Spleen (tissue), 11 donors: ENCODE measurements at regions not wholly inside any gene's neighbourhood (a gene's known extent, or its start where the extent isn't known, plus 50 kb on each side); places are given as distances from the start of the nearest gene placed in this dataset.

Experiments used
- DNase-seq: peaks from one replicate; pipeline ENCODE4 v3.0.0-alpha.2; 2020
- H3K27ac ChIP-seq, 8 donors: fragments of 200-600 bp; sonication (generic) in 7 of 8; 1 replicate in 4 of 8; 2 replicates in 4 of 8; pipeline versions ENCODE4 v1.5.0 to v1.8.0; 2016 to 2021; ENCODE audit warnings: inconsistent platforms in 4 of 8, mild to moderate bottlenecking in 4 of 8, moderate library complexity in 1 of 8
- H3K27me3 ChIP-seq, 7 donors: fragments of 200-600 bp; sonication (generic) in 6 of 7; replicated peaks in 1 of 7; 1 replicate in 4 of 7; 2 replicates in 3 of 7; pipeline versions ENCODE4 v1.5.0 to v1.8.0; 2016 to 2021; ENCODE audit warnings: inconsistent platforms in 3 of 7, mild to moderate bottlenecking in 1 of 7
- H3K36me3 ChIP-seq, 6 donors: fragments of 200-600 bp; sonication (generic) in 5 of 6; 1 replicate in 4 of 6; 2 replicates in 2 of 6; pipeline versions ENCODE4 v1.5.0 to v1.8.0; 2016 to 2021; ENCODE audit warnings: inconsistent platforms in 2 of 6
- H3K4me1 ChIP-seq, 6 donors: fragments of 200-600 bp; sonication (generic) in 5 of 6; 1 replicate in 3 of 6; 2 replicates in 3 of 6; pipeline versions ENCODE4 v1.5.0 to v1.8.0; 2016 to 2021; ENCODE audit warnings: inconsistent platforms in 3 of 6
- H3K4me3 ChIP-seq, 8 donors: fragments of 200-600 bp; sonication (generic) in 7 of 8; 1 replicate in 4 of 8; 2 replicates in 4 of 8; pipeline versions ENCODE4 v1.5.0 to v1.8.0; 2016 to 2021; ENCODE audit warnings: inconsistent platforms in 4 of 8, mild to moderate bottlenecking in 4 of 8, moderate library complexity in 2 of 8
- H3K9me3 ChIP-seq, 8 donors: fragments of 200-600 bp; sonication (generic) in 7 of 8; 1 replicate in 4 of 8; 2 replicates in 4 of 8; pipeline versions ENCODE4 v1.5.0 to v1.8.0; 2016 to 2021; ENCODE audit warnings: inconsistent platforms in 4 of 8
- CTCF ChIP-seq, 11 experiments: fragments of 200-600 bp in 7 of 11; fragments of 450-650 bp in 4 of 11; sonication (generic) in 4 of 11; IDR thresholded peaks in 8 of 11; conservative IDR thresholded peaks in 3 of 11; 1 replicate in 7 of 11; 2 replicates in 4 of 11; pipeline versions ENCODE4 v1.4.0 to v1.8.0; 2016 to 2021; ENCODE audit warnings: antibody characterized with exemption in 11 of 11, inconsistent platforms in 4 of 11, mild to moderate bottlenecking in 1 of 11
- POLR2A ChIP-seq, 3 donors: fragments of 450-650 bp; IDR thresholded peaks; one replicate each; pipeline ENCODE4 v1.5.1; 2017; ENCODE audit warnings: antibody characterized with exemption in 3 of 3, mild to moderate bottlenecking in 1 of 3
- POLR2AphosphoS5 ChIP-seq, 3 donors: sonication (generic); formaldehyde crosslinking; IDR thresholded peaks; one replicate each; pipeline ENCODE4 v1.5.1; 2017; ENCODE audit warnings: antibody characterized with exemption in 3 of 3
- WGBS, 5 donors: extraction: QIAGEN DNeasy Blood & Tissue Kit in 3 of 5; methylation state at CpG; one replicate each; pipeline versions ENCODE4 v1.1.5 to v1.1.7; 2013 to 2018; 5-methylcytosine and 5-hydroxymethylcytosine counted together
- intact Hi-C: fragments of 100-400 bp; cut with DNase I; formaldehyde crosslinking; loops from one replicate; pipeline ENCODE4 v1.15.0; 2023; ENCODE audit warnings: low total_unique reads
- donor health status: healthy with polysubstance abuse.
- donor health status: DM: no; HTN: no; CAD: no; lungs with moderate emphysema.
- donor health status: DM: no; HTN: no; CAD: no.
- donor health status: Bipolar disorder and iron deficiency.
- donor health status: healthy.
- donor health status: DM: no; HTN: no; CAD: no.
- donor health status: DM: yes; HTN: yes; CAD: no.

- no peaks in the 10 kb centered on the region for H3K27me3 ChIP-seq
- H3K27ac ChIP-seq: no peak overlapping the region
- no peaks in the 10 kb centered on the region for H3K36me3 ChIP-seq
- no peak overlapping the region for H3K4me3 ChIP-seq
- DNase-seq: no peak
- no peaks in the 10 kb centered on the region for H3K9me3 ChIP-seq
- H3K4me1 ChIP-seq: no peaks in the 10 kb centered on the region
- TF ChIP-seq POLR2AphosphoS5 (IDR thresholded peaks at IDR 0.05): no peak
- TF ChIP-seq CTCF (IDR thresholded peaks at IDR 0.05 in 8 of 11, conservative IDR thresholded peaks at IDR 0.05 in 3 of 11): no peak
- no peak for TF ChIP-seq POLR2A (IDR thresholded peaks at IDR 0.05)
- 84 to 91% (median 88%) methylated on average over 19 of the region's 19 CpGs for WGBS, 5 donors
- intact Hi-C loops: no loop called here
Measured at GRCh38 chr2:120797421-120798221, 62.0 kb downstream of the GLI2 start.

GRCh38 chr2:120798567-120799247 lies 63.0 kb downstream of the GLI2 start:
- no peaks in the 10 kb centered on the region for H3K36me3 ChIP-seq
- WGBS, 5 donors: 71 to 90% (median 77%) methylated on average over 6 to 8 of the region's 8 CpGs
- no peaks in the 10 kb centered on the region for H3K4me1 ChIP-seq
- no peak overlapping the region for H3K4me3 ChIP-seq
- intact Hi-C loops: no loop called here
- H3K27me3 ChIP-seq: no peaks in the 10 kb centered on the region
- no peak for TF ChIP-seq CTCF (IDR thresholded peaks at IDR 0.05 in 8 of 11, conservative IDR thresholded peaks at IDR 0.05 in 3 of 11)
- TF ChIP-seq POLR2A (IDR thresholded peaks at IDR 0.05): no peak
- no peak for TF ChIP-seq POLR2AphosphoS5 (IDR thresholded peaks at IDR 0.05)
- no peak for DNase-seq
- no peaks in the 10 kb centered on the region for H3K9me3 ChIP-seq
- no peak overlapping the region for H3K27ac ChIP-seq

- Histone ChIP-seq H3K36me3 (no peaks in the 10 kb centered on the region), H3K27ac (no peak overlapping the region), H3K27me3 (no peaks in the 10 kb centered on the region), H3K4me1 (no peaks in the 10 kb centered on the region), H3K4me3 (no peak overlapping the region), H3K9me3 (no peaks in the 10 kb centered on the region)
- no peak for DNase-seq
- TF ChIP-seq POLR2A (IDR thresholded peaks at IDR 0.05) (no peak), CTCF (IDR thresholded peaks at IDR 0.05 in 8 of 11, conservative IDR thresholded peaks at IDR 0.05 in 3 of 11) (no peak), POLR2AphosphoS5 (IDR thresholded peaks at IDR 0.05) (no peak)
- 74 to 85% (median 81%) methylated on average over 5 of the region's 5 CpGs for WGBS, 5 donors
- intact Hi-C loops: no loop called here
Measured at GRCh38 chr2:120802158-120802557, 66.5 kb downstream of the GLI2 start.

- H3K4me1 ChIP-seq: no peaks in the 10 kb centered on the region
- intact Hi-C loops: no loop called here
- no peak overlapping the region for H3K27ac ChIP-seq
- DNase-seq: no peak
- no peaks in the 10 kb centered on the region for H3K36me3 ChIP-seq
- no peak overlapping the region for H3K4me3 ChIP-seq
- WGBS, 5 donors: 78 to 94% (median 86%) methylated on average over 2 to 3 of the region's 3 CpGs
- no peaks in the 10 kb centered on the region for H3K27me3 ChIP-seq
- H3K9me3 ChIP-seq: no peaks in the 10 kb centered on the region
- TF ChIP-seq CTCF (IDR thresholded peaks at IDR 0.05 in 8 of 11, conservative IDR thresholded peaks at IDR 0.05 in 3 of 11) (no peak), POLR2A (IDR thresholded peaks at IDR 0.05) (no peak), POLR2AphosphoS5 (IDR thresholded peaks at IDR 0.05) (no peak)
Measured at GRCh38 chr2:120802867-120803484, 67.3 kb downstream of the GLI2 start.
